ENCODE measurements at regions not wholly inside any gene's neighbourhood (a gene's known extent, or its start where the extent isn't known, plus 50 kb on each side); places are given as distances from the start of the nearest gene placed in this dataset.

GRCh38 chr4:120472447-120473131 is 405.9 kb upstream of the MAD2L1 start (continued):
- no peak for TF ChIP-seq ZNF462 (CRISPR knock-in tag; IDR thresholded peaks at IDR 0.05)
- no peak for TF ChIP-seq REST (IDR thresholded peaks at IDR 0.05; ENCODE audit: unreplicated experiment)
- no peak for TF ChIP-seq ZNF331 (CRISPR knock-in tag; IDR thresholded peaks at IDR 0.05; ENCODE audit: low read depth)
- no peak for TF ChIP-seq STAT1 (IDR thresholded peaks at IDR 0.05; ENCODE audit: unreplicated experiment)
- TF ChIP-seq NANOG (IDR thresholded peaks at IDR 0.05; ENCODE audit: borderline replicate concordance), result no peak
- no peak for TF ChIP-seq ZNF114 (CRISPR knock-in tag; IDR thresholded peaks at IDR 0.05)
- no peak for TF ChIP-seq ETS1 (IDR thresholded peaks at IDR 0.05)
